ENCODE measurements at regions not wholly inside any gene's neighbourhood (a gene's known extent, or its start where the extent isn't known, plus 50 kb on each side); places are given as distances from the start of the nearest gene placed in this dataset.

DNA sequence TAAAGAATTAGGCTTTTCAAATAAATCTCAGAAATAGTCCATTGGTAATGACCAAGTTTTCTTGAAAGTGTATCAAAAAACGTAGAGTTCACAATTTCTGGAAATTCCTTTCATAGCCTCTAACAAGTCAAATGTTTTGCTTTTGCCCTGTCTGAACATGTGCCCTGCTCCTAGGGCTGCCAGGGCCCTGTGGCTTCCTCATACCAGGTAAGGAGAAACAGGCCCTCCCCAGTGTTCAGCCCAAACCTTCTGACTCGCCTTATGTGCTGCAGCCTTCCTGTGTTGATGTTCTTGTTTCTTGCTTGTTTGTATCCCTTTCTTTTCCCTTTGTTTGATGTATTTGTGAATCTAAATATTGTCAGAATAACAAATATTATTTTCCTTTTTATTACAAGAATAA is 146.1 kb upstream of the PACRGL start:
- Histone ChIP-seq H3K4me3 (ENCODE audit: low read depth in 2 of 2, low read length in 2 of 2) (no peak overlapping the region), H3K27me3 (ENCODE audit: control insufficient read depth, insufficient read depth, low read length) (no peaks in the 10 kb centered on the region), H3K27ac (ENCODE audit: low read length) (no peak overlapping the region), H3K9me3 (ENCODE audit: control insufficient read depth, insufficient read depth, low read depth, low read length) (no peaks in the 10 kb centered on the region), H3K4me1 (ENCODE audit: control insufficient read depth, insufficient read depth, low read length) (no peaks in the 10 kb centered on the region), H3K36me3 (ENCODE audit: control insufficient read depth, insufficient read depth, low read length) (no peaks in the 10 kb centered on the region)
- POLR2A ChIA-PET: no interaction called here
- BruUV-seq (replicated peaks): no TSS peak
- CTCF ChIA-PET: no interaction called here
- intact Hi-C loops (cut with micrococcal nuclease; ENCODE audit: unreplicated experiment): loop anchor here (10.0 kb wide), 1 partner anchor 131 kb away; no protein-coding TSS in a partner anchor
- no peak for ATAC-seq
- DNase-seq (ENCODE audit: low read depth, low spot score): no peak
- in situ Hi-C loops (cut with HindIII; ENCODE audit: low pct_unique_long_range_greater_than_20kb, low sequenced_read_pairs): no loop called here
- TF ChIP-seq, protein P1, sequence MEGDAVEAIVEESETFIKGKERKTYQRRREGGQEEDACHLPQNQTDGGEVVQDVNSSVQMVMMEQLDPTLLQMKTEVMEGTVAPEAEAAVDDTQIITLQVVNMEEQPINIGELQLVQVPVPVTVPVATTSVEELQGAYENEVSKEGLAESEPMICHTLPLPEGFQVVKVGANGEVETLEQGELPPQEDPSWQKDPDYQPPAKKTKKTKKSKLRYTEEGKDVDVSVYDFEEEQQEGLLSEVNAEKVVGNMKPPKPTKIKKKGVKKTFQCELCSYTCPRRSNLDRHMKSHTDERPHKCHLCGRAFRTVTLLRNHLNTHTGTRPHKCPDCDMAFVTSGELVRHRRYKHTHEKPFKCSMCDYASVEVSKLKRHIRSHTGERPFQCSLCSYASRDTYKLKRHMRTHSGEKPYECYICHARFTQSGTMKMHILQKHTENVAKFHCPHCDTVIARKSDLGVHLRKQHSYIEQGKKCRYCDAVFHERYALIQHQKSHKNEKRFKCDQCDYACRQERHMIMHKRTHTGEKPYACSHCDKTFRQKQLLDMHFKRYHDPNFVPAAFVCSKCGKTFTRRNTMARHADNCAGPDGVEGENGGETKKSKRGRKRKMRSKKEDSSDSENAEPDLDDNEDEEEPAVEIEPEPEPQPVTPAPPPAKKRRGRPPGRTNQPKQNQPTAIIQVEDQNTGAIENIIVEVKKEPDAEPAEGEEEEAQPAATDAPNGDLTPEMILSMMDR (IDR thresholded peaks at IDR 0.05): no peak
- no peak for TF ChIP-seq SIN3A (IDR thresholded peaks at IDR 0.05; ENCODE audit: borderline replicate concordance, insufficient read depth, low read depth, low read length)
- TF ChIP-seq TCF7L2 (IDR thresholded peaks at IDR 0.05; ENCODE audit: low read depth, low read length): no peak
- TF ChIP-seq REST (IDR thresholded peaks at IDR 0.05; ENCODE audit: insufficient read depth in 1 of 2, low read depth in 2 of 2, low read length in 1 of 2): no peak
- TF ChIP-seq POLR2AphosphoS5 (IDR thresholded peaks at IDR 0.05; ENCODE audit: low read depth, low read length): no peak

DNA sequence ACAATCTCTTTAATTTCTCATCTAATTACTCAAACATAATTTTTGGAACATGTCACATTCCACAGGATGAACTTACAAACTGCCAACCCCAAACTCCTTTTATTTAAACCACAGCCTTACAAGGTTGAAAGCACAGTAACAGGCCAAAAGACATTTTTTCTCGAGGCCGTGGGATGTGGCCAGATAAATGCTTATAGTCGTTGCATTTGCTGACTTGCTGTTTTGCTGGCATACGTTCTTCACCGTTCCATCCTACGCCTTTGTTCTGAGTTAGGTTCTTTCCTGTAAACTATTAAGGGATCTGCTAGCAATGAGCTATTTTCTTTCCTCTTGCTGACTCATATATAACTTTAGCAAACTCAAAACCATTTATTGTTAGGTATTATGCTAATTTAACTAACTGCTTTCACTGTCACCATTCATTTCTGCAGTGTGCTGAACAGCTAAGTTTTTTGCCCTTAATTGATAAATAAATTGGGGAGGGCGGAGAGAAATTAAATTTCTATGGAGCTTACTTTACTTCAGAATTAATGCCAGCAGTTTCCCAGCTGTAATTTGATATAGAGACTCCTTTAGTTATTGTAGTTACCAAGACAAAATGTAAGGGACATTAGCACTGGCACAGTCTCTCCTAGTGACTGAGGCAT is 135.1 kb upstream of the PACRGL start:
- intact Hi-C loops (cut with micrococcal nuclease; ENCODE audit: unreplicated experiment) (no loop called here), in situ Hi-C loops (cut with HindIII; ENCODE audit: low pct_unique_long_range_greater_than_20kb, low sequenced_read_pairs) (no loop called here)
- POLR2A ChIA-PET: no interaction called here
- Histone ChIP-seq H3K4me1 (ENCODE audit: control insufficient read depth, insufficient read depth, low read length) (no peaks in the 10 kb centered on the region), H3K9me3 (ENCODE audit: control insufficient read depth, insufficient read depth, low read depth, low read length) (no peaks in the 10 kb centered on the region), H3K27me3 (ENCODE audit: control insufficient read depth, insufficient read depth, low read length) (no peaks in the 10 kb centered on the region), H3K27ac (ENCODE audit: low read length) (no peak overlapping the region), H3K36me3 (ENCODE audit: control insufficient read depth, insufficient read depth, low read length) (no peaks in the 10 kb centered on the region), H3K4me3 (ENCODE audit: low read depth in 2 of 2, low read length in 2 of 2) (no peak overlapping the region)
- no peak for DNase-seq (ENCODE audit: low read depth, low spot score)
- ATAC-seq: no peak
- CTCF ChIA-PET: no interaction called here
- TF ChIP-seq REST (IDR thresholded peaks at IDR 0.05; ENCODE audit: insufficient read depth in 1 of 2, low read depth in 2 of 2, low read length in 1 of 2) (no peak), SIN3A (IDR thresholded peaks at IDR 0.05; ENCODE audit: borderline replicate concordance, insufficient read depth, low read depth, low read length) (no peak), TCF7L2 (IDR thresholded peaks at IDR 0.05; ENCODE audit: low read depth, low read length) (no peak), POLR2AphosphoS5 (IDR thresholded peaks at IDR 0.05; ENCODE audit: low read depth, low read length) (no peak)
- TF ChIP-seq, protein P1 (IDR thresholded peaks at IDR 0.05): no peak
- BruUV-seq (replicated peaks): no TSS peak
